AG09309 (cell line): ENCODE measurements at regions not wholly inside any gene's neighbourhood (a gene's known extent, or its start where the extent isn't known, plus 50 kb on each side); places are given as distances from the start of the nearest gene placed in this dataset.
"Not testable (repeated sequence)": the region's sequence is repeated elsewhere in the genome, so short reads cannot be mapped to it uniquely, and the experiment has no call there.

Experiments used
- DNase-seq: peaks from one replicate; pipeline ENCODE4 v3.0.0-alpha.2; 2010; ENCODE audit warnings: low read depth
- H3K4me3 ChIP-seq: 2 replicates; pipeline ENCODE4 v1.5.1; 2011; ENCODE audit warnings: mild to moderate bottlenecking, low read depth, low read length, moderate library complexity; ENCODE audit not compliant: control insufficient read depth
- TF ChIP-seq, protein P1 (sequence below): IDR thresholded peaks from 2 replicates; pipeline ENCODE4 v1.5.1; 2011; ENCODE audit warnings: mild to moderate bottlenecking, low read depth, low read length, inconsistent platforms; ENCODE audit not compliant: insufficient read depth, control insufficient read depth; ENCODE audit errors: missing control alignments

DNA sequence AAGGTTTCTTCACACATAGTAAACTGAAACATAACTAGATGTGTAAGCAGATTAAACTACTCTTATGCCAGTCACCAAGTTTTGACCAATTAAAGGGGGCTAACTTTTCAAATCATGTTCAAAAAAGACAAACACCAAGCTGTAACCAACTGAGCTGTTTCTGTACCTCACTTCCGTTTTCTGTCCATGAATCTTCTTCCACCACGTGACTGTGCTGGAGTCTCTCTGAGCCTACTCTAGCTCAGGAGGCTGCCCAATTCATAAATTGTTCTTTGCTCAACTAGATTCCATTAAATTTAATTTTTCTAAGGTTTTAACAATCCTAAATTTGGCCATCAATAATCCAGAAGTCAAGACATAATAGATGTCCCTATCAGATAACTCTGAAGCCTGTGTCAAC lies 229.4 kb downstream of the FNDC1 start:
- DNase-seq, result no peak
- TF ChIP-seq, protein P1, sequence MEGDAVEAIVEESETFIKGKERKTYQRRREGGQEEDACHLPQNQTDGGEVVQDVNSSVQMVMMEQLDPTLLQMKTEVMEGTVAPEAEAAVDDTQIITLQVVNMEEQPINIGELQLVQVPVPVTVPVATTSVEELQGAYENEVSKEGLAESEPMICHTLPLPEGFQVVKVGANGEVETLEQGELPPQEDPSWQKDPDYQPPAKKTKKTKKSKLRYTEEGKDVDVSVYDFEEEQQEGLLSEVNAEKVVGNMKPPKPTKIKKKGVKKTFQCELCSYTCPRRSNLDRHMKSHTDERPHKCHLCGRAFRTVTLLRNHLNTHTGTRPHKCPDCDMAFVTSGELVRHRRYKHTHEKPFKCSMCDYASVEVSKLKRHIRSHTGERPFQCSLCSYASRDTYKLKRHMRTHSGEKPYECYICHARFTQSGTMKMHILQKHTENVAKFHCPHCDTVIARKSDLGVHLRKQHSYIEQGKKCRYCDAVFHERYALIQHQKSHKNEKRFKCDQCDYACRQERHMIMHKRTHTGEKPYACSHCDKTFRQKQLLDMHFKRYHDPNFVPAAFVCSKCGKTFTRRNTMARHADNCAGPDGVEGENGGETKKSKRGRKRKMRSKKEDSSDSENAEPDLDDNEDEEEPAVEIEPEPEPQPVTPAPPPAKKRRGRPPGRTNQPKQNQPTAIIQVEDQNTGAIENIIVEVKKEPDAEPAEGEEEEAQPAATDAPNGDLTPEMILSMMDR, result no peak
- H3K4me3 ChIP-seq, result no peak overlapping the region

DNA sequence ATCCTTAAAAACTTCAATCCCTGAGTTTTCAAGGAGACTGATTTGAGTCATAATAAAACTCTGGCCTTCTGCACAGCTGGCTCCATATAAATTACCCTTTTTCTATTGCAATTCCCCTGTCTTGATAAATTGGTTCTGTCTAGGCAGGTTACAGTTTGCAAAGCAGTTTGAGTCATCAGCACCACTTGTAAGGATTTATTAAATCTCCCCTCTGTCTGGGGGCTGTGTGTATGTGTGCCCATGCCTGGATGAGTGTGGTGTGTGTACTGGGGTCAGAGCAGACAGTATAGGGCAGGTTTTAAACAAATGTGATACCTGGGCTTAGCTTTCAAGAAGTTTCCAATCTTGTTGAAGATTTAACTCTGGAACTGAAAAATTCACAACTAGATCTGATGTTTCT lies 228.6 kb downstream of the FNDC1 start:
- DNase-seq, result no peak
- TF ChIP-seq, protein P1, result no peak
- H3K4me3 ChIP-seq, result no peak overlapping the region

DNA sequence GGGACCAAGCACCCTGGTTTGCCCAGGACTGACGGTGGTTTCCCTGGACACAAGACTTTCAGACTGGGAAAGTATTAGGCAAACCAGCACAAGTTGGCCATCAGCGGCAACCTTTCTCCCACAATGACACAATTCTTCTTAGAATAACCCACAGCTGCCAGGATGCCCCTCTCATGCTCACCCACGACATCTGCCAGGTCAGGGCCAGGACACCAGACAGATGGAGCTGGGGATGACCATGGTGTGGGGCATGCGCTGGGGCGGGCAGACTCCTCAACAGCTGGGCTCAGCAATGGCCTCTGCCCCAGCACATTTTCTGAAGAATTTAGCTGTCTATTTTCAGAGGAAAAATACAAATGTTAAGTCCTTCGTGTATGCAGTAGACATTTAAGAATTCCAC lies 226.4 kb downstream of the FNDC1 start:
- H3K4me3 ChIP-seq, result no peak overlapping the region
- TF ChIP-seq, protein P1, result no peak
- DNase-seq, result no peak

DNA sequence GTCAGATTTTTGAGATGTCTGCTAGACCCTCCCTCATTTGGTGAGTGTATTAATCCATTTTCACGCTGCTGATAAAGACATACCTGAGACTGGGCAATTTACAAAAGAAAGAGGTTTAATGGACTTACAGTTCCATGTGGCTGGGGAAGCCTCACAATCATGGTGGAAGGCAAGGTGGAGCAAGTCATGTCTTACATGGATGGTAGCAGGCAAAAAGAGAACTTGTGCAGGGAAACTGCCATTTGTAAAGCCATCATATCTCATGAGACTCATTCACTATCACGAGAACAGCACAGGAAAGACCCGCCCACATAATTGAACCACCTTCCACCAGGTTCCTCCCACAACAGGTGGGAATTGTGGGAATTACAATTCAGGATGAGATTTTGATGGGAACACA lies 223.5 kb downstream of the FNDC1 start:
- H3K4me3 ChIP-seq, DNase-seq: not testable (repeated sequence)

DNA sequence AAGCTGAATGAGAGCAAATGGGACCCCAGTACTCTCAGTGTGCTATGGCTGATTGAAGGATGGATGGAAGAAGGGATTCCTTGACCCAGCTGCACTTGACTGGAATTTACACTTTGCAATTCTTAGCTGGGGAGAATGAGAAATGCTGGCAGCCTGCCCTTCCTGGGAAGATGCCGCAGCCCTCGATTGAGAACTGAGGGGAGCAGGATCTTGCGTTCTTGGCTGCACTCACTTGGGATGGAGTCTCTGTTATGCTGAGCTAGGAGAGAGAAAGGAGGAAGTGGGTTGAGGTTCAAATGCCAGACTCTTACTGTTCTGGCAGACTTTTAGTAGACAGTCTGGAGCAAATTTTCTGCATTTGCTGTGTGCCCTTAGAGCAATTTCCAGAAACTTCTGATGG lies 221.2 kb downstream of the FNDC1 start:
- no peak for DNase-seq
- TF ChIP-seq, protein P1, result no peak
- no peak overlapping the region for H3K4me3 ChIP-seq

DNA sequence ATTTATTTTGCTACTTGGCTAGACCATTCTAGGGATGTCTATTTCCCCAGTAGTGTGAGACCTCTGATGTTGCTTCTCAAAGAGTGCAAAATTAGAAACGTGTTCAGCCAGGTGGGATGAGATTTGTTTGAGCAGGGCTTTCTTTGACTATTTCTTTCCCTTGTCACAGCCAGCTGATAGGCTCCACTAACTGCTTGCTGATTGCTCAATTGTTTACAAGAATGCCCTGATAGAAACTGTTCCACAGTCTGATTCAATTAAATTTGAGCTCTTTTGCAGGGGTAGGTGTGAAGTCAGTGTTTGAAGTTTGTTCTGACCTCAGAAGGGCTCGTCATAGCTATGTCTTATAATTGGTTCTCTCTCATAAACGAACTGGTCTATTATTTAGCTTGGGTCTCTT lies 220.5 kb downstream of the FNDC1 start:
- TF ChIP-seq, protein P1, result no peak
- DNase-seq, result no peak
- H3K4me3 ChIP-seq, result no peak overlapping the region

DNA sequence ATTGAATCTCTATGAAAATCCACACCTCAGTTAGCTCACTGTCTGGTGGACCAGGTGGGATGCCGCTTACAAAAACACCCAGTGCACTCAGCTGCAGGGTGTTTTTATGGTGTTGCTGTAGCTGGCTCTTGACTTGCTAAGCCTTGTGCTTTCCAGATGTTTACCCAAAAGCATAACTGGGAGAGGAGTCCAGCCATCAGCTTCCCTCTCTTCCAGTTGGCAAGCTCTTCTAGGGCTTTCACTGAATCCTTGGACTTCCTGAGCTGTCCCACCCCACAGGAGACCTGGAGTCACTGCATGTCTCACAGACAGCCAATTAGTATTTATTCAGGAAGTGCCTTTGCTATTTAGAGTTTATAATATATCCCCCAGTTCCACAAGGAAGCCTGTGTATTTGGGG lies 210.9 kb downstream of the FNDC1 start:
- no peak overlapping the region for H3K4me3 ChIP-seq
- TF ChIP-seq, protein P1, result no peak
- no peak for DNase-seq
